Skeletal muscle satellite cell (primary cell): ENCODE measurements at regions not wholly inside any gene's neighbourhood (a gene's known extent, or its start where the extent isn't known, plus 50 kb on each side); places are given as distances from the start of the nearest gene placed in this dataset.
"Not testable (repeated sequence)": the region's sequence is repeated elsewhere in the genome, so short reads cannot be mapped to it uniquely, and the experiment has no call there.

Experiments used
- H3K27me3 ChIP-seq: 2 replicates; pipeline ENCODE4 v1.7.0; 2013; ENCODE audit warnings: low read length; ENCODE audit not compliant: control insufficient read depth, insufficient read depth
- H3K36me3 ChIP-seq: 2 replicates; pipeline ENCODE4 v1.7.0; 2013; ENCODE audit warnings: mild to moderate bottlenecking, control low read depth, low read length; ENCODE audit not compliant: insufficient read depth
- H3K4me1 ChIP-seq: 2 replicates; pipeline ENCODE4 v1.7.0; 2013; ENCODE audit warnings: low read length; ENCODE audit not compliant: control insufficient read depth, insufficient read depth
- H3K4me2 ChIP-seq: 2 replicates; pipeline ENCODE4 v1.7.0; 2013; ENCODE audit warnings: mild to moderate bottlenecking, low read length
- H3K4me3 ChIP-seq: 2 replicates; pipeline ENCODE4 v1.7.0; 2013; ENCODE audit warnings: low read length
- H3K9ac ChIP-seq: 2 replicates; pipeline ENCODE4 v1.7.0; 2013; ENCODE audit warnings: mild to moderate bottlenecking, low read depth, low read length, moderate library complexity
- H3K9me3 ChIP-seq: replicated peaks from 2 replicates; pipeline ENCODE4 v1.7.0; 2013; ENCODE audit warnings: mild to moderate bottlenecking, control low read depth, low read length

DNA sequence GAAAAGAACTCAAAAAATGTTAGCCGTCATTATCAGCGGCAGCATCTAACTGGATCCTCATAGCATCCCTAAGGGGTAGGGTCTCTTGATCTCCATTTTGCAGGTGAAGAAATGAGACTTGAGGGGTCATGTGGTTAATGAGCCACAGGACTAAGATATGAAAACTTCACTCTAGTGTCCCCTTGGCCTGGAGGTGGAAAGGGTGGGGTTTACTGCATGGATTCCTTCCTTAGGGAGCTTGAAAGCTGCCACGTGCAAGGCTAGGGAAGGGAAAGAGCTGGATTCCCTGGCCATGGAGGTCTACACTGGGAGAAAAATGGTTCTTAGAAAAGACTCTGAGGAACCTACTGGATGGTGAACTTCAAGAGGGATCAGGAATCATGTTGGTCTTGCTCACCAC lies 107.9 kb downstream of the SPRY4 start:
- Histone ChIP-seq H3K4me1 (peaks cover 16% of the 10 kb centered on the region), H3K4me3 (no peak overlapping the region), H3K27me3 (peaks cover 34% of the 10 kb centered on the region), H3K36me3 (no peaks in the 10 kb centered on the region), H3K9ac (no peak overlapping the region), H3K4me2 (no peak overlapping the region), H3K9me3 (no peaks in the 10 kb centered on the region)

DNA sequence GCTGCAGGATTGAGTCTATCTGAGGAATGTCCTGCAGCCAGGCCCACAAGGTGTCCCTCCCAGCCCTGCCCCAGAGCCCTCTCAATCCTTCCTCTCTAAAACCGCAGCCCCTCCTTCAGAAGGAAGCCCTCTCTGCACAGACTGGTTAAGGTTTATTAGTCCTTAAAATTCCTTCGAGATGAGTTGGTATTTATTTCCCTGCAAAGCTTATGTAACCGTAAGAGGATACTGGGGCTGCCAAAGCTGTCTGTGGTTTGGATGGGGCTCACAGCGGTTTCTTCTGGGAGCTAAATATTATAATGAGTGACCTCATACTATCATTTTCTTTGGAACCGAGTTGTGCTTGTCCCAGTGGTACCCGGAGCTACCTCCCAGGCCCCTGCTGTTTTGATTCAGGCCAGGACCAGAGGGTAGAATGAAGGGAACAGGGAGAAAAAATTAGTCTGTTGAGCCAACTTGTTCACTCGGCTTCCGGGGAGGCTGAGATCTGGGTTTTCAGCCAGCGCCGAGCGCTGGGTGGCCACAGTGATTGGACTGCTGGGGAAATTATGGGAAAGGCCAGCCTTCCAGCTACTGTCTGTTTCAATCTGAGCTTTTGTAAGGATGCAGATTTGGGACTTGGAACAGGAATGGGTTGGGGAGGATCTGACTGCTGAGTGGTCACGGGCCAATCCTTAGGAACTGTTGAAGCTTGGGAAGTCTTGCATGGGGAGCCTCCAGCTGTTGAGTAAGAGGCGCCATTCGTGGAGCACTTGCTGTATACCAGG lies 107.5 kb downstream of the NDFIP1 start:
- Histone ChIP-seq H3K27me3 (peaks cover 35% of the 10 kb centered on the region), H3K4me1 (peaks cover 16% of the 10 kb centered on the region), H3K36me3 (no peaks in the 10 kb centered on the region), H3K9ac (peak overlapping the region; percentile 26), H3K4me2 (peak overlapping the region; percentile 67), H3K4me3 (peak overlapping the region; percentile 20), H3K9me3 (no peaks in the 10 kb centered on the region)

GRCh38 chr5:142213077-142213476 lies 104.5 kb downstream of the NDFIP1 start:
- no peak overlapping the region for H3K9ac ChIP-seq
- H3K4me2 ChIP-seq = no peak overlapping the region
- peaks cover 16% of the 10 kb centered on the region for H3K4me1 ChIP-seq
- peaks cover 47% of the 10 kb centered on the region for H3K27me3 ChIP-seq
- H3K4me3 ChIP-seq = no peak overlapping the region
- H3K9me3 ChIP-seq = no peaks in the 10 kb centered on the region
- no peaks in the 10 kb centered on the region for H3K36me3 ChIP-seq

GRCh38 chr5:142211918-142212317 lies 103.3 kb downstream of the NDFIP1 start:
- H3K27me3 ChIP-seq = peaks cover 48% of the 10 kb centered on the region
- H3K9ac ChIP-seq = no peak overlapping the region
- H3K9me3 ChIP-seq = no peaks in the 10 kb centered on the region
- no peak overlapping the region for H3K4me2 ChIP-seq
- H3K4me3 ChIP-seq = no peak overlapping the region
- H3K36me3 ChIP-seq = no peaks in the 10 kb centered on the region
- H3K4me1 ChIP-seq = peaks cover 14% of the 10 kb centered on the region

GRCh38 chr5:142210864-142211412 lies 102.4 kb downstream of the NDFIP1 start:
- peaks cover 6% of the 10 kb centered on the region for H3K4me1 ChIP-seq
- no peak overlapping the region for H3K9ac ChIP-seq
- H3K36me3 ChIP-seq = no peaks in the 10 kb centered on the region
- peaks cover 55% of the 10 kb centered on the region for H3K27me3 ChIP-seq
- H3K4me2 ChIP-seq = no peak overlapping the region
- no peak overlapping the region for H3K4me3 ChIP-seq
- no peaks in the 10 kb centered on the region for H3K9me3 ChIP-seq

- no peaks in the 10 kb centered on the region for H3K36me3 ChIP-seq
- H3K4me1 ChIP-seq = no peaks in the 10 kb centered on the region
- H3K9ac ChIP-seq = no peak overlapping the region
- no peaks in the 10 kb centered on the region for H3K9me3 ChIP-seq
- H3K27me3 ChIP-seq = peaks cover 64% of the 10 kb centered on the region
- H3K4me3 ChIP-seq = no peak overlapping the region
- H3K4me2 ChIP-seq = no peak overlapping the region
These were observed 101.4 kb downstream of the NDFIP1 start for GRCh38 chr5:142210011-142210410.

DNA sequence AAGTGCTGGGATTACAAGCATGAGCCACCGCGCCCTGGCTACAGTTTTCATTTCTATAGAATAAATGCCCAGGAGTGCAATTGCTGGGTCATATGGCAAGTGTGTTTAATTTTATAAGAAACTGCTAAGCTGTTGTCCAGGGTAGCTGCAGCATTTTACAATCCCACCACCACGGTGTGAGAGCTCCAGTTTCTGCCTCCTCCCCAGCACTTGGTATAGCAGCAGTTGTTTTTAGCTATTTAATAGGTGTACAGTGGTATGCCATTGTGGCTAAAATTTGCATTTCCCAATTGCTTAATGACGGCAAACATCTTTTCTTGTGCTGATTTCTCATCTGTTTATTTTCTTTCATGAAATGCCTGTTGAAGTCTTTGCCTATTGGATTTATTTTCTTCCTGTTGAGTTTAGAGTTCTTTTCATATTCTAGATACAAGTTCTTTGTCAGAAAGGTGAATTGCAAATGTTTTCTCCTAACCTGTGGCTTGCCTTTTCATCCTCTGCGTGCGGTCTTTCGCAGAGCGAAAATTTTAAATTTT lies 100.3 kb downstream of the NDFIP1 start:
- Histone ChIP-seq H3K4me2 (no peak overlapping the region), H3K4me1 (no peaks in the 10 kb centered on the region), H3K9ac (no peak overlapping the region), H3K27me3 (peaks cover 70% of the 10 kb centered on the region), H3K36me3 (no peaks in the 10 kb centered on the region), H3K9me3 (no peaks in the 10 kb centered on the region), H3K4me3 (no peak overlapping the region)

- H3K4me2 ChIP-seq, H3K9me3 ChIP-seq, H3K36me3 ChIP-seq, H3K4me1 ChIP-seq, H3K4me3 ChIP-seq, H3K9ac ChIP-seq: not testable (repeated sequence)
- H3K27me3 ChIP-seq = peaks cover 70% of the 10 kb centered on the region
These were observed 99.7 kb downstream of the NDFIP1 start for GRCh38 chr5:142208244-142208643.

DNA sequence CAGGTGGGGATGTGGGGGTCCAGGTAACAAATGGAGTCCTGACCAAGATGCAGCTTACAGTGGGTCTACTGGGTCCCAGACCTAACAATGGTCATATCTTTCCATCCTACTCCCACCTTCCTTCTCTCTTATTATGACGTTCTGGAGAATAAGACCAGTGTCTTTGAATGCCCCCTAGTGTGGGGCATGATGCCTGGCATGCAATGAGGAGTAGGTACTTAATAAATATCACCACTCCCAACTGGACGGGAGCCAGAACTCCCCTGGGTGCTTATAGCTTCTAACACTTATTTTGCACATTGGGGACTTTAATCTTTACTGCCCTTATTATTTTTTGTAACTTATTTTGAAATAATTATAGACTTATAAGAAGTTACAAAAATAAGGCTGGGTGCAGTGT lies 98.2 kb downstream of the NDFIP1 start:
- no peaks in the 10 kb centered on the region for H3K36me3 ChIP-seq
- no peak overlapping the region for H3K4me3 ChIP-seq
- peaks cover 10% of the 10 kb centered on the region for H3K4me1 ChIP-seq
- no peaks in the 10 kb centered on the region for H3K9me3 ChIP-seq
- peaks cover 63% of the 10 kb centered on the region for H3K27me3 ChIP-seq
- H3K9ac ChIP-seq = no peak overlapping the region
- no peak overlapping the region for H3K4me2 ChIP-seq

DNA sequence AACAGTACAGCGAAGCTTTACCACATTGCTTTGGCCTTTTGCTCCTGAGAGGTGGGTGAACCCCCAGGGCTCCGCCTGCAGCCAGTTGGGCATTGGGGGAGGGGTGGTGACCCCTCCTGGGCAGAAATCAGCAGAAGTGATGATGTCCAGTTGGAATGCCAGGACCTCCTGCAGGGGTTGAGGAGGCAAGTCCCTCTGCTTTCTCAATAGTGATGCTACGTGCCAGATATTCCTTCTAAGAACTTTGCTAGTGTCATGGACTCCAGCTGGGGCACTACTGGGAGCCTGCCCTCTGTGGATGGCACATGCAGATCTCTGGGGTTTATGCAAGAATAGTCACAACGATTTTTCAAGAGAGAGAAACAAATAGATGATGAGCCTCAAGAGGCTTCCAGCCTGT lies 95.6 kb downstream of the NDFIP1 start:
- Histone ChIP-seq H3K9ac (no peak overlapping the region), H3K4me1 (peaks cover 18% of the 10 kb centered on the region), H3K4me3 (no peak overlapping the region)

More for the DNA sequence above, 95.6 kb downstream of the NDFIP1 start:
- H3K9me3 ChIP-seq = no peaks in the 10 kb centered on the region
- H3K4me2 ChIP-seq = no peak overlapping the region
- H3K36me3 ChIP-seq = no peaks in the 10 kb centered on the region
- peaks cover 37% of the 10 kb centered on the region for H3K27me3 ChIP-seq
